Left renal pelvis (tissue), 4 donors: ENCODE measurements at regions not wholly inside any gene's neighbourhood (a gene's known extent, or its start where the extent isn't known, plus 50 kb on each side); places are given as distances from the start of the nearest gene placed in this dataset.
A peak's percentile ranks its signal among the peaks of the same experiment; 100 is the strongest.

Experiments used
- DNase-seq, 4 donors: peaks; one replicate each; pipeline ENCODE4 v3.0.0-alpha.2; 2013; ENCODE audit warnings: low read depth in 4 of 4, low spot score in 3 of 4

GRCh38 chr5:77157732-77158532 is 52.5 kb upstream of the PDE8B start:
- DNase-seq, result no peak

DNA sequence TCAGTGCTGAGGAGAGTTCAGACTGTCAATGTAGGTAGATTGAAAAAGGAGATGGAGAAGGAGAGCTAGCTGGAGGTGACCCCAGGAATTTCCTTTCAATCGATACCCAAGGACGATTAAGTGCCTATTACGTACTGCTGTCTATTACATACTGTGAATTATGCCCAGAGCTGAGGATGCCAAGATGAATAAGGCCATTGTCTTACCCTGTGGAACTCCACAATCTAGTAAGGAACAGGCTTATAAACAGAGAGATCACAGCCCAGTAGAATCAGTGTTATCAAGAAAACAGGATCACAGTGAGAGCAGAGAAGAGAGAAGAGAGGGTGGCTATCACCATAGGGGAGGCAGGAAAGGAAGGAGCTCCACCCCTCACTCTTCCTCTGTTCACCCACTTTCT is 54.1 kb upstream of the PDE8B start:
- no peak for DNase-seq

- no peak for DNase-seq
Measured at GRCh38 chr5:77155179-77155785, 55.2 kb upstream of the PDE8B start.

- DNase-seq, result no peak
Measured at GRCh38 chr5:77152441-77152840, 58.0 kb upstream of the PDE8B start.

GRCh38 chr5:77151501-77151900 is 59.0 kb upstream of the PDE8B start:
- no peak for DNase-seq

DNA sequence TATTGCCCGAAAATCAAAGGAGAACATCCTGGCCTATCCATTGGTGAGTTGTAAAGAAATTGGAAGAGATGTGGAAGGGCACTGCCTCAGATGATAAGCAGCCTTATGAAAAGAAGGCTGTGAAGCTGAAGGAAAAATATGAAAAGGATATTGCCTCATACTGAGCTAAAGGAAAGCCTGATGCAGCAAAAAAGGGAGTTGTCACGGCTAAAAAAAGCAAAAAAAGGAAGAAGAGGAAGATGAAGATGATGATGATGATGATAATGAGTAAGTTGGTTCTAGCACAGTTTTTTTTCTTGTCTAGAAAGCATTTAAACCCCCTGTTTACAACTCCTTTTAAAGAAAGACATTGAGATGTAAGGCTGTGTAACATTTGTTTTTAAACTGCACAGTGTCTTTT is 59.8 kb upstream of the ZBED3 start:
- no peak for DNase-seq

DNA sequence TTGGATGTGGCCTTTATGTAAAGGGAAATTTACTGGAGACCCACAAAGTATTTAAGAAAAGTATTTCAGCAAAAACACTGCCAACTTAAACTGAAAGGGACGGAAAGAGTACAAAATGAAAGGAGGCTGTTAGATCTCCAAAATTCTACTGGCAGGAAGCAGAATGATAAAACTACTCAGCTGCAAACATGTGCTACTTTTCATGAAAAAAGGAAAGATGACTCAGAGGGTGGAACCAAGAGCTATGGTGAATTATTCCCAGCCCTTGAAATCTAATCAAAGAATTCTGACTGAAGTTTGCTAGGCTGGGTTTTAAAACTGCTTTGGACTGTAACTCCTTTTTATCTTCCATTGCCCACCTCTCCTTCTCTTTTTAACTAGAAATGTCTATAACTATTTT is 58.6 kb upstream of the ZBED3 start:
- no peak for DNase-seq

GRCh38 chr5:77144837-77145139 is 57.7 kb upstream of the ZBED3 start:
- DNase-seq, result no peak

DNA sequence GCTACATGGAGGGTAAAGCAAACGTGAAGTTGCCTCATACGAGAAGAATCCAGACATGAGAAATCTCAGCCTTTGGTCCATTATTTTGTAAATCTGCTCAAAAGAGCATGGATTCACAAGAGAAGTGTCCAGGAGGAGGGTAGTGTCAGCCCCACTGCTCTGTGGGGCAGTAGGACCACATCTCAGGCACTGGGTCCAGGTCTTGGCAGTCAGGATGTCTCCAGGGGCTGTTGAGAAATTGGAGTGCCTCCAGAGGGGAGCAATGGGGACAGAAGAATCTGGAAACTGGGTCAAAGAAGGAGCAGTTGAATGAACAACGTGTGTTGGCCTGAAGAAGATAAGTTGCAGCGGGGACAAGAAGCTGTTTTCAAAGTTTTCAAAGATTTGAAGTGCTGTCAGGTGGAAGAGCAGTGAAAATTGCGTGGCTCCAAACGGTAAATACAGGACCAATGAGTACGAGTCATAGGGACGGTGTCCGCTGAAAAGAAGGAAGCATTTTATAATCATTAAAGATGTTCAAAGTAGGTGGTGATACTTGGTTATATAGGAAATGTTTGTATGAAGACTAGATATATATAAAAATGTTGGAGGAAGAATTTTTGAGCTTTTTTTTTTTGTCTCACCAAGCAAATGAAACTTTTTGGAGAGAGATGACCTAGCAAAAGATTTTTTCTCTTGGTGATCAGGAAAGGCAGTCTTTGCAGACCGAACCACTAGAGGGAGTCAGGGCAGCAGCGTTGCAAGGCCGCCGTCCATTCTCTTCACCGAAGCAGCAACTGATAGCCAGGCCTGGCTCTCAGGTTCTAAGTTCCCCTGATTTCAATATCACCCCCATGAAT is 57.1 kb upstream of the ZBED3 start:
- DNase-seq, result peak; percentile 38 to 57 (median 48)

GRCh38 chr5:77140350-77140749 is 53.3 kb upstream of the ZBED3 start:
- no peak for DNase-seq

DNA sequence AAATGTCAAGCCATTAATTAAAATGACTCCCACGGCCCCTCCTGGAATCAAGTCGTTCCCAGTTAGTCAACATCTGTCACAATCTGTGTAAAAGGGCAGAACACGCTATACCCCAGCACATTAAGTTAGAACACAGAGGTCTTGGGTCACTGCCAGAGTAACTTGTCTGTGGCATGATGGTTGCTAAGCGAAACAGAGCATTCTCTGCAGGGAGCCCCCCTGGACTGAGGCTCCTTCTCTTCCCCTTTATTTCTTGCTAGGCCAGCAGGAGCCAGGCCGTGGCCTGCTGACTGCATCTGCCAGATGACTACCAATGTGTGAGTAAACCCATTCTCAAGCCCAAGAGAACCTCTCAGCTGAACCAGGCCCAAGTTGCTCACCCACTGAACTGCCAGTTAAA is 51.9 kb upstream of the ZBED3 start:
- peak in 2 of 4 donors; percentile 6 to 24 for DNase-seq
